Sigmoid colon (tissue), 4 donors: ENCODE measurements at regions not wholly inside any gene's neighbourhood (a gene's known extent, or its start where the extent isn't known, plus 50 kb on each side); places are given as distances from the start of the nearest gene placed in this dataset.

Experiments used
- EP300 ChIP-seq, 4 donors: sonication (generic); formaldehyde crosslinking; IDR thresholded peaks; one replicate each; pipeline ENCODE4 v1.6.1; 2017; ENCODE audit warnings: antibody characterized with exemption in 4 of 4
- POLR2A ChIP-seq, 2 donors: fragments of 450-650 bp; IDR thresholded peaks; one replicate each; pipeline ENCODE4 v1.6.1; 2016; ENCODE audit warnings: antibody characterized with exemption in 2 of 2, mild to moderate bottlenecking in 2 of 2, moderate library complexity in 2 of 2
- POLR2AphosphoS5 ChIP-seq, 4 donors: sonication (generic); formaldehyde crosslinking; IDR thresholded peaks; one replicate each; pipeline ENCODE4 v1.6.1; 2017; ENCODE audit warnings: antibody characterized with exemption in 4 of 4
- TF ChIP-seq, protein P1 (sequence below), 4 experiments: fragments of 450-650 bp in 3 of 4; fragments of 200-600 bp in 1 of 4; IDR thresholded peaks; one replicate each; pipeline ENCODE4 v1.5.1; 2016 to 2019; ENCODE audit warnings: antibody characterized with exemption in 4 of 4, mild to moderate bottlenecking in 3 of 4, moderate library complexity in 2 of 4

DNA sequence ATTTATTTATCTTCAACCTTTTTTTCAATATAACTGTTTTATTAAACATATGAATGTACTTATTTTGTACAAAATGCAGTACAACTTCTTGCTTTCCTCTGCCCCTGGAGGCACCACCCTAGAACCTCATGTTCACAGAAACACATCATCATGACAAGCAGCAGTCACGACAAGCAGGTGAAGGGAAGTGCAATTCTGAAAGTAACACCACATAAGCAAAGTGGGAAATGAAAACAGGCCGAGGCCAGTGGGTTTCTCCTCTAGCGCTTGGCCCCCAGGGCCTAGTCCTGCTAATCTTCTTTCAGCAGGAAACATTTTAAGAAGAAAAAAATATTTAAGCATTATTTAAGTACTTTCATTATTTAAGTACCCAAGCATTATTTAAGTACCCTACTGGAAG is 598.1 kb downstream of the SH2D4B start:
- TF ChIP-seq, protein P1, sequence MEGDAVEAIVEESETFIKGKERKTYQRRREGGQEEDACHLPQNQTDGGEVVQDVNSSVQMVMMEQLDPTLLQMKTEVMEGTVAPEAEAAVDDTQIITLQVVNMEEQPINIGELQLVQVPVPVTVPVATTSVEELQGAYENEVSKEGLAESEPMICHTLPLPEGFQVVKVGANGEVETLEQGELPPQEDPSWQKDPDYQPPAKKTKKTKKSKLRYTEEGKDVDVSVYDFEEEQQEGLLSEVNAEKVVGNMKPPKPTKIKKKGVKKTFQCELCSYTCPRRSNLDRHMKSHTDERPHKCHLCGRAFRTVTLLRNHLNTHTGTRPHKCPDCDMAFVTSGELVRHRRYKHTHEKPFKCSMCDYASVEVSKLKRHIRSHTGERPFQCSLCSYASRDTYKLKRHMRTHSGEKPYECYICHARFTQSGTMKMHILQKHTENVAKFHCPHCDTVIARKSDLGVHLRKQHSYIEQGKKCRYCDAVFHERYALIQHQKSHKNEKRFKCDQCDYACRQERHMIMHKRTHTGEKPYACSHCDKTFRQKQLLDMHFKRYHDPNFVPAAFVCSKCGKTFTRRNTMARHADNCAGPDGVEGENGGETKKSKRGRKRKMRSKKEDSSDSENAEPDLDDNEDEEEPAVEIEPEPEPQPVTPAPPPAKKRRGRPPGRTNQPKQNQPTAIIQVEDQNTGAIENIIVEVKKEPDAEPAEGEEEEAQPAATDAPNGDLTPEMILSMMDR (IDR thresholded peaks at IDR 0.05), result no peak
- TF ChIP-seq POLR2AphosphoS5 (IDR thresholded peaks at IDR 0.05) (no peak), EP300 (IDR thresholded peaks at IDR 0.05) (no peak), POLR2A (IDR thresholded peaks at IDR 0.05) (no peak)
